OCI-LY3 (cell line): ENCODE measurements at regions not wholly inside any gene's neighbourhood (a gene's known extent, or its start where the extent isn't known, plus 50 kb on each side); places are given as distances from the start of the nearest gene placed in this dataset.
"Not testable (repeated sequence)": the region's sequence is repeated elsewhere in the genome, so short reads cannot be mapped to it uniquely, and the experiment has no call there.

Experiments
- H2AFZ ChIP-seq: fragments of 200-600, 300-600 bp; shearing (Covaris generic); 2 replicates; pipeline ENCODE4 v1.6.0; 2014; ENCODE audit warnings: antibody characterized with exemption, low read depth, low read length
- H3K27ac ChIP-seq: fragments of 200-600, 300-600 bp; sonication (generic); 2 replicates; pipeline ENCODE4 v1.5.1; 2014; ENCODE audit warnings: mild to moderate bottlenecking, low read length, moderate library complexity, mixed read lengths
- H3K27me3 ChIP-seq: fragments of 200-600, 300-600 bp; sonication (generic); 2 replicates; pipeline ENCODE4 v1.6.1; 2014; ENCODE audit warnings: low read depth, low read length, mixed read lengths
- H3K36me3 ChIP-seq: fragments of 200-600, 300-600 bp; sonication (generic); replicated peaks from 2 replicates; pipeline ENCODE3; 2014; ENCODE audit warnings: low read depth, low read length, mixed read lengths
- H3K4me1 ChIP-seq: fragments of 300-600, 200-600 bp; sonication (generic); 2 replicates; pipeline ENCODE4 v1.6.1; 2014; ENCODE audit warnings: low read length, mixed read lengths
- H3K4me2 ChIP-seq: fragments of 200-600, 300-600 bp; sonication (generic); 2 replicates; pipeline ENCODE4 v1.6.1; 2014; ENCODE audit warnings: low read length, mixed read lengths
- H3K4me3 ChIP-seq: fragments of 300-600, 200-600 bp; sonication (generic); 2 replicates; pipeline ENCODE4 v1.5.1; 2014; ENCODE audit warnings: antibody characterized with exemption, mild to moderate bottlenecking, low read length, moderate library complexity
- H3K79me2 ChIP-seq: fragments of 300-600, 200-600 bp; shearing (Covaris generic); 2 replicates; pipeline ENCODE4 v1.6.1; 2014; ENCODE audit warnings: mild to moderate bottlenecking, low read length, mixed read lengths
- H3K9ac ChIP-seq: fragments of 300-600, 200-600 bp; shearing (Covaris generic); 2 replicates; pipeline ENCODE4 v1.6.0; 2014; ENCODE audit warnings: mild to moderate bottlenecking, low read length, moderate library complexity
- H3K9me3 ChIP-seq: fragments of 200-600, 300-600 bp; shearing (Covaris generic); 2 replicates; pipeline ENCODE4 v1.6.1; 2014; ENCODE audit warnings: low read length, mixed read lengths; ENCODE audit not compliant: insufficient read depth
- H4K20me1 ChIP-seq: fragments of 200-600, 300-600 bp; sonication (generic); 2 replicates; pipeline ENCODE4 v1.6.1; 2016; ENCODE audit warnings: low read length, mixed read lengths; ENCODE audit not compliant: insufficient read depth
- CTCF ChIP-seq: fragments of 200-600, 300-600 bp; sonication (generic); IDR thresholded peaks from 2 replicates; pipeline ENCODE4 v1.5.1; 2014; ENCODE audit warnings: antibody characterized with exemption, low read length, low read depth
- EZH2phosphoT487 ChIP-seq: fragments of 200-600 bp; shearing (Covaris generic); IDR thresholded peaks from 2 replicates; pipeline ENCODE4 v1.6.1; 2018; ENCODE audit warnings: antibody characterized with exemption, mixed run types, low read depth

GRCh38 chr15:19974998-19975397 is 566.6 kb downstream of the GOLGA6L6 start:
- TF ChIP-seq CTCF (no peak), EZH2phosphoT487 (no peak)
- H3K27ac ChIP-seq = no peak overlapping the region

GRCh38 chr15:19973718-19974117 is 567.9 kb downstream of the GOLGA6L6 start:
- no peak overlapping the region for H3K9ac ChIP-seq
- H4K20me1 ChIP-seq = no peaks in the 10 kb centered on the region
- TF ChIP-seq CTCF (peak; percentile 9), EZH2phosphoT487 (no peak)
- no peak overlapping the region for H3K4me2 ChIP-seq
- H3K36me3 ChIP-seq = no peaks in the 10 kb centered on the region
- H3K4me1 ChIP-seq = no peaks in the 10 kb centered on the region
- no peak overlapping the region for H3K4me3 ChIP-seq
- no peaks in the 10 kb centered on the region for H3K27me3 ChIP-seq
- no peak overlapping the region for H3K27ac ChIP-seq
- no peaks in the 10 kb centered on the region for H3K79me2 ChIP-seq
- H2AFZ ChIP-seq = no peak overlapping the region
- H3K9me3 ChIP-seq = no peaks in the 10 kb centered on the region

More at GRCh38 chr15:19974998-19975397, 566.6 kb downstream of the GOLGA6L6 start:
- no peak overlapping the region for H3K9ac ChIP-seq
- H3K36me3 ChIP-seq = no peaks in the 10 kb centered on the region
- no peaks in the 10 kb centered on the region for H3K9me3 ChIP-seq
- no peaks in the 10 kb centered on the region for H4K20me1 ChIP-seq
- H3K4me2 ChIP-seq = no peak overlapping the region
- H3K4me1 ChIP-seq = no peaks in the 10 kb centered on the region
- H3K79me2 ChIP-seq = no peaks in the 10 kb centered on the region
- H3K27me3 ChIP-seq = no peaks in the 10 kb centered on the region
- H2AFZ ChIP-seq = no peak overlapping the region
- no peak overlapping the region for H3K4me3 ChIP-seq

GRCh38 chr15:19972582-19972981 is 569.0 kb downstream of the GOLGA6L6 start:
- not testable (repeated sequence) for H3K36me3 ChIP-seq, H3K9ac ChIP-seq, H4K20me1 ChIP-seq, H3K9me3 ChIP-seq, H3K4me1 ChIP-seq, H3K4me3 ChIP-seq, H3K27ac ChIP-seq, H3K79me2 ChIP-seq, H3K4me2 ChIP-seq, H3K27me3 ChIP-seq, H2AFZ ChIP-seq

GRCh38 chr15:19965574-19965973 is 576.0 kb downstream of the GOLGA6L6 start:
- not testable (repeated sequence) for H3K27me3 ChIP-seq, H4K20me1 ChIP-seq, H3K27ac ChIP-seq, H3K4me1 ChIP-seq, H3K4me2 ChIP-seq, H3K79me2 ChIP-seq, H3K9me3 ChIP-seq, H3K9ac ChIP-seq, H3K36me3 ChIP-seq, H3K4me3 ChIP-seq, H2AFZ ChIP-seq

- H3K27me3 ChIP-seq, H3K27ac ChIP-seq, H2AFZ ChIP-seq, H3K4me2 ChIP-seq, H3K9me3 ChIP-seq, H3K36me3 ChIP-seq, H3K4me1 ChIP-seq, H4K20me1 ChIP-seq, H3K9ac ChIP-seq, H3K79me2 ChIP-seq, H3K4me3 ChIP-seq: not testable (repeated sequence)
These were observed 577.1 kb downstream of the GOLGA6L6 start for GRCh38 chr15:19964480-19964879.
